OCI-LY7 (cell line): ENCODE measurements at regions not wholly inside any gene's neighbourhood (a gene's known extent, or its start where the extent isn't known, plus 50 kb on each side); places are given as distances from the start of the nearest gene placed in this dataset.

Experiments
- CTCF ChIP-seq: fragments of 200-600 bp; sonication (generic); conservative IDR thresholded peaks from 2 replicates; pipeline ENCODE4 v1.5.1; 2014; ENCODE audit warnings: mild to moderate bottlenecking, antibody characterized with exemption, low read length, moderate library complexity, mixed read lengths
- EZH2phosphoT487 ChIP-seq: fragments of 200-600 bp; sonication (generic); IDR thresholded peaks from 2 replicates; pipeline ENCODE4 v1.6.1; 2018; ENCODE audit warnings: low read depth, borderline replicate concordance, mild to moderate bottlenecking, mixed run types, antibody characterized with exemption, low read length, moderate library complexity, mixed read lengths

- no peak for TF ChIP-seq CTCF
- TF ChIP-seq EZH2phosphoT487: no peak
Measured at GRCh38 chr15:53036641-53037040, 246.5 kb upstream of the ONECUT1 start.
